ENCODE measurements at regions not wholly inside any gene's neighbourhood (a gene's known extent, or its start where the extent isn't known, plus 50 kb on each side); places are given as distances from the start of the nearest gene placed in this dataset.

DNA sequence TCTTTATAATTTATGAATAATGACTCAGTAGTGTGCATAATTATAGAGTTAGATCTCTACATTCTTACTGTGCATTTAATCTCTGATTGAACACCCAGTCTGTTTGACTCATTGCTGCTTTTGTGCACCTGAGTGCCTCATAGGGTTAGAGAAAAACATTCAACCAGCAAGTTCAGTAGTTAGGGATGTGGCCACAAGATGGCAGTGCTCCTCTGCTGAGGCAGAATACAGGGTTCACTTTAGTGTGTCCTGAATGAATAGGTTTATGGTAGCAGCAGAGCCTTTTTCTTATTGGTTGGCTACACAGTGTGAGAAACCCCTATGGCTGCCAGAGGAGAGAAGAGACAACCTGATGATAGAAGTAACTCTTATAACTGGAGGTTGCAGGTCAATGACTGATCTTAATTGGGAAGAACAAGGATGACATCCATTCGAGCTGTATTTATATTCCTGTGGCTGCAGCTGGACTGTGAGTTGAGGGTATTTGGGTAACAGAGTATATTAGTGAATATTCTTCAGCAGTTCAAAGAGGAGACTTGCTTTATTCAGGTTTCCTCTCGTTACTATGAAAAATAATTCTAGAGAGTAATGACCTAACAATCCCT, 194.9 kb upstream of the OR4E1 start:
- TF ChIP-seq, protein P1, sequence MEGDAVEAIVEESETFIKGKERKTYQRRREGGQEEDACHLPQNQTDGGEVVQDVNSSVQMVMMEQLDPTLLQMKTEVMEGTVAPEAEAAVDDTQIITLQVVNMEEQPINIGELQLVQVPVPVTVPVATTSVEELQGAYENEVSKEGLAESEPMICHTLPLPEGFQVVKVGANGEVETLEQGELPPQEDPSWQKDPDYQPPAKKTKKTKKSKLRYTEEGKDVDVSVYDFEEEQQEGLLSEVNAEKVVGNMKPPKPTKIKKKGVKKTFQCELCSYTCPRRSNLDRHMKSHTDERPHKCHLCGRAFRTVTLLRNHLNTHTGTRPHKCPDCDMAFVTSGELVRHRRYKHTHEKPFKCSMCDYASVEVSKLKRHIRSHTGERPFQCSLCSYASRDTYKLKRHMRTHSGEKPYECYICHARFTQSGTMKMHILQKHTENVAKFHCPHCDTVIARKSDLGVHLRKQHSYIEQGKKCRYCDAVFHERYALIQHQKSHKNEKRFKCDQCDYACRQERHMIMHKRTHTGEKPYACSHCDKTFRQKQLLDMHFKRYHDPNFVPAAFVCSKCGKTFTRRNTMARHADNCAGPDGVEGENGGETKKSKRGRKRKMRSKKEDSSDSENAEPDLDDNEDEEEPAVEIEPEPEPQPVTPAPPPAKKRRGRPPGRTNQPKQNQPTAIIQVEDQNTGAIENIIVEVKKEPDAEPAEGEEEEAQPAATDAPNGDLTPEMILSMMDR (conservative IDR thresholded peaks at IDR 0.05; ENCODE audit: low read depth, low read length), result peak; percentile 47
- TF ChIP-seq NFE2L2 (IDR thresholded peaks at IDR 0.05; ENCODE audit: low read depth, low read length) (no peak), SMC3 (IDR thresholded peaks at IDR 0.05; ENCODE audit: low read depth, low read length) (no peak)
- in situ Hi-C loops (cut with MboI; ENCODE audit: low sequenced_read_pairs) (no loop called here), dilution Hi-C loops (cut with HindIII; ENCODE audit: low sequenced_read_pairs, unreplicated experiment) (no loop called here), intact Hi-C loops (cut with micrococcal nuclease) (no loop called here)
- POLR2A ChIA-PET (ENCODE audit: unreplicated experiment), result no interaction called here
- no peaks in the 10 kb centered on the region for H3K9me1 ChIP-seq (ENCODE audit: insufficient read depth, low read length)
- no peaks in the 10 kb centered on the region for H3K9me3 ChIP-seq (ENCODE audit: control insufficient read depth, insufficient read depth, low read length)
- no peak overlapping the region for H3K23ac ChIP-seq (ENCODE audit: low read depth, low read length)
- H3K27me3 ChIP-seq (ENCODE audit: control insufficient read depth, insufficient read depth, low read length), result no peaks in the 10 kb centered on the region
- DNase-seq (peak; percentile 32), ATAC-seq (ENCODE audit: low read depth) (peak; percentile 88)
- H4K20me1 ChIP-seq (ENCODE audit: insufficient read depth, low read length), result no peaks in the 10 kb centered on the region
- H2AK9ac ChIP-seq (replicated peaks; ENCODE audit: low read depth, low read length, poor library complexity), result no peak overlapping the region
- no peak overlapping the region for H3K9ac ChIP-seq (ENCODE audit: low read depth, low read length)
- no peak overlapping the region for H2BK20ac ChIP-seq (ENCODE audit: low read depth, low read length)
- no CpG with 5 or more reads among the region's 2 CpGs for WGBS, 2 experiments (ENCODE audit: extremely low coverage in 2 of 2, insufficient read length in 1 of 2)
- H4K8ac ChIP-seq (ENCODE audit: low read depth in 2 of 2, low read length in 2 of 2), result no peak overlapping the region
- H3K4me3 ChIP-seq (ENCODE audit: insufficient read depth, low read depth, low read length), result no peak overlapping the region
- no peak overlapping the region for H2BK5ac ChIP-seq (ENCODE audit: low read depth, low read length, poor library complexity, severe bottlenecking)
- H3K4ac ChIP-seq (ENCODE audit: low read depth, low read length), result no peak overlapping the region
- no peak overlapping the region for H2AK5ac ChIP-seq (ENCODE audit: low read depth, low read length)
- no TSS peak for BruUV-seq (replicated peaks)
- H2BK120ac ChIP-seq (ENCODE audit: low read depth, low read length), result no peak overlapping the region
- H2AFZ ChIP-seq (replicated peaks; ENCODE audit: low read length, poor library complexity), result no peak overlapping the region
- H3K18ac ChIP-seq (ENCODE audit: low read depth, low read length), result no peak overlapping the region
- no peak overlapping the region for H3K27ac ChIP-seq (ENCODE audit: insufficient read depth, low read length)
- CTCF ChIA-PET, result no interaction called here
- H3K4me2 ChIP-seq (ENCODE audit: low read depth, low read length), result no peak overlapping the region
- H3K56ac ChIP-seq (ENCODE audit: extremely low read depth, insufficient read depth, low read length), result no peak overlapping the region
- H3K14ac ChIP-seq (replicated peaks; ENCODE audit: low read depth, low read length), result no peak overlapping the region
- no peaks in the 10 kb centered on the region for H3K79me1 ChIP-seq (ENCODE audit: low read depth in 1 of 2, low read length in 2 of 2)
- H3K36me3 ChIP-seq (ENCODE audit: control insufficient read depth, insufficient read depth, low read length), result no peaks in the 10 kb centered on the region
- no peak overlapping the region for H4K91ac ChIP-seq (ENCODE audit: insufficient read depth, low read depth, low read length)
- H3K4me1 ChIP-seq (ENCODE audit: control insufficient read depth, insufficient read depth, low read length), result no peaks in the 10 kb centered on the region
- H2BK15ac ChIP-seq (ENCODE audit: low read depth, low read length), result no peak overlapping the region
- no peak overlapping the region for H4K5ac ChIP-seq (ENCODE audit: low read depth, low read length)

Data from IMR-90 (cell line).